ENCODE measurements at regions not wholly inside any gene's neighbourhood (a gene's known extent, or its start where the extent isn't known, plus 50 kb on each side); places are given as distances from the start of the nearest gene placed in this dataset.
"Not testable (repeated sequence)": the region's sequence is repeated elsewhere in the genome, so short reads cannot be mapped to it uniquely, and the experiment has no call there.

- DNase-seq (ENCODE audit: low read depth, low spot score), result no peak
Measured at GRCh38 chr15:99455789-99456160, 110.0 kb upstream of the MEF2A start.

- DNase-seq (ENCODE audit: low read depth, low spot score), result no peak
Measured at GRCh38 chr15:99464137-99464536, 101.6 kb upstream of the MEF2A start.

- no peak for DNase-seq (ENCODE audit: low read depth, low spot score)
Measured at GRCh38 chr15:99466701-99467337, 99.0 kb upstream of the MEF2A start.

- DNase-seq (ENCODE audit: low read depth, low spot score), result no peak
Measured at GRCh38 chr15:99467338-99467720, 98.5 kb upstream of the MEF2A start.

GRCh38 chr15:99467853-99468464 lies 97.8 kb upstream of the MEF2A start:
- DNase-seq (ENCODE audit: low read depth, low spot score), result no peak

GRCh38 chr15:99470204-99470603 lies 95.6 kb upstream of the MEF2A start:
- DNase-seq (ENCODE audit: low read depth, low spot score), result not testable (repeated sequence)

GRCh38 chr15:99472416-99473145 lies 93.2 kb upstream of the MEF2A start:
- DNase-seq (ENCODE audit: low read depth, low spot score), result no peak

- no peak for DNase-seq (ENCODE audit: low read depth, low spot score)
Measured at GRCh38 chr15:99473981-99474906, 91.5 kb upstream of the MEF2A start.

- no peak for DNase-seq (ENCODE audit: low read depth, low spot score)
Measured at GRCh38 chr15:99474909-99475753, 90.7 kb upstream of the MEF2A start.

GRCh38 chr15:99475754-99476412 lies 89.9 kb upstream of the MEF2A start:
- DNase-seq (ENCODE audit: low read depth, low spot score), result no peak

GRCh38 chr15:99476413-99477222 lies 89.2 kb upstream of the MEF2A start:
- peak; percentile 88 for DNase-seq (ENCODE audit: low read depth, low spot score)

GRCh38 chr15:99477791-99478471 lies 87.9 kb upstream of the MEF2A start:
- DNase-seq (ENCODE audit: low read depth, low spot score), result no peak

GRCh38 chr15:99478977-99479376 lies 86.8 kb upstream of the MEF2A start:
- DNase-seq (ENCODE audit: low read depth, low spot score), result no peak

- DNase-seq (ENCODE audit: low read depth, low spot score), result no peak
Measured at GRCh38 chr15:99480016-99480810, 85.6 kb upstream of the MEF2A start.

- no peak for DNase-seq (ENCODE audit: low read depth, low spot score)
Measured at GRCh38 chr15:99481113-99481950, 84.5 kb upstream of the MEF2A start.

GRCh38 chr15:99481951-99482230 lies 83.9 kb upstream of the MEF2A start:
- no peak for DNase-seq (ENCODE audit: low read depth, low spot score)

- no peak for DNase-seq (ENCODE audit: low read depth, low spot score)
Measured at GRCh38 chr15:99482993-99483392, 82.8 kb upstream of the MEF2A start.

All from brain pericyte (primary cell).